ENCODE measurements at regions not wholly inside any gene's neighbourhood (a gene's known extent, or its start where the extent isn't known, plus 50 kb on each side); places are given as distances from the start of the nearest gene placed in this dataset.
A peak's percentile ranks its signal among the peaks of the same experiment; 100 is the strongest.

GRCh38 chr4:22895482-22895881 is 202.7 kb downstream of the GBA3 start:
- TF ChIP-seq GABPA (IDR thresholded peaks at IDR 0.05 in 1 of 2, conservative IDR thresholded peaks at IDR 0.05 in 1 of 2): no peak
- no peak for TF ChIP-seq CTCF (IDR thresholded peaks at IDR 0.05; ENCODE audit: low read depth, low read length, missing input control)
- TF ChIP-seq EGR1 (IDR thresholded peaks at IDR 0.05; ENCODE audit: low read depth in 2 of 2): no peak
- peak; percentile 26 for TF ChIP-seq SP1 (IDR thresholded peaks at IDR 0.05)
- no peak for TF ChIP-seq REST (IDR thresholded peaks at IDR 0.05)
- no peak for TF ChIP-seq MAX (IDR thresholded peaks at IDR 0.05)
- no peak for TF ChIP-seq HNF4G (IDR thresholded peaks at IDR 0.05)
- no peak for TF ChIP-seq ZBTB33 (IDR thresholded peaks at IDR 0.05)
- no peak for TF ChIP-seq YY1 (IDR thresholded peaks at IDR 0.05)
- no peak for TF ChIP-seq RAD21 (IDR thresholded peaks at IDR 0.05)
- no peak for TF ChIP-seq TAF1 (conservative IDR thresholded peaks at IDR 0.05)
- peak; percentile 29 to 52 for TF ChIP-seq HNF4A (conservative IDR thresholded peaks at IDR 0.05)
- TF ChIP-seq RXRA (IDR thresholded peaks at IDR 0.05): peak in 1 of 2 donors; percentile 29
